ENCODE measurements at regions not wholly inside any gene's neighbourhood (a gene's known extent, or its start where the extent isn't known, plus 50 kb on each side); places are given as distances from the start of the nearest gene placed in this dataset.

DNA sequence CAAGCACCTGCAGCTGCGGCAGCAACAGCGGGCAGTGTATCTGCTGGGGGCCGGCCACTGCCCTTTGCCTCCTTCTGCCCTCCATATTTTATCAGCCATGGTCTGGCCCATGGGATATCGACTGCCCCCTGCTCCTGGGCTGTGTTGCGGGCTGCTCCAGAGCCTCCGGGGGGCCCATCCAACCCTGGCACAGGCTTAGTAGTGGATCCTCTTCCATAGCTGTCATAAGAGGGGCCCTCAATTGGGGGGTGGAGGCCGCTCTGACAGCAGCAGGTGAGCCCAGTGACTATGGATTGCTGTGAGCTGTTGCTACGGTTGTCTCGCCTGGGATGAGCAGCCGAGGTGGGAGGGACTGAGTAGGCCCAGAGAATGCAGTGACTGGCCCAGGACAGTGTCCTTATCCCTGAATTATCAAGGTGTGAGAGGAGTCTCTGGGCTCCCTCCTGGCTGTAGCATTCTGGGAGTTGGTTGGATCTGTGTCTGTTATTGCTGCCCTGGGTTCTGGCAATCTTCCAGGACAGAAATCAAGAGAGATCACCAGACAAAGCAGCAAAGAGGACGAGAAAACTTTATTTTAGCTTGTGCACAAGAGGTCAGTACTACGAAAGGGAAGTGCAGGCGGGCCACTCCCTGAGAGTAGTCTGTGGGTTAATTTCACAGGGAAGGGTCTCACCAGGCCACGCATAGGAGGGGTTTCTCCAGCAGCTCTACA lies 145.1 kb downstream of the ASB1 start:
- TF ChIP-seq, protein P1, sequence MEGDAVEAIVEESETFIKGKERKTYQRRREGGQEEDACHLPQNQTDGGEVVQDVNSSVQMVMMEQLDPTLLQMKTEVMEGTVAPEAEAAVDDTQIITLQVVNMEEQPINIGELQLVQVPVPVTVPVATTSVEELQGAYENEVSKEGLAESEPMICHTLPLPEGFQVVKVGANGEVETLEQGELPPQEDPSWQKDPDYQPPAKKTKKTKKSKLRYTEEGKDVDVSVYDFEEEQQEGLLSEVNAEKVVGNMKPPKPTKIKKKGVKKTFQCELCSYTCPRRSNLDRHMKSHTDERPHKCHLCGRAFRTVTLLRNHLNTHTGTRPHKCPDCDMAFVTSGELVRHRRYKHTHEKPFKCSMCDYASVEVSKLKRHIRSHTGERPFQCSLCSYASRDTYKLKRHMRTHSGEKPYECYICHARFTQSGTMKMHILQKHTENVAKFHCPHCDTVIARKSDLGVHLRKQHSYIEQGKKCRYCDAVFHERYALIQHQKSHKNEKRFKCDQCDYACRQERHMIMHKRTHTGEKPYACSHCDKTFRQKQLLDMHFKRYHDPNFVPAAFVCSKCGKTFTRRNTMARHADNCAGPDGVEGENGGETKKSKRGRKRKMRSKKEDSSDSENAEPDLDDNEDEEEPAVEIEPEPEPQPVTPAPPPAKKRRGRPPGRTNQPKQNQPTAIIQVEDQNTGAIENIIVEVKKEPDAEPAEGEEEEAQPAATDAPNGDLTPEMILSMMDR (IDR thresholded peaks at IDR 0.05), result no peak
- TF ChIP-seq EZH2 (IDR thresholded peaks at IDR 0.05; ENCODE audit: borderline replicate concordance, insufficient read depth, low read depth, low read length, poor library complexity, severe bottlenecking), result no peak

All from B cell (primary cell).